Skin epidermis (tissue), 12 donors: ENCODE measurements at regions not wholly inside any gene's neighbourhood (a gene's known extent, or its start where the extent isn't known, plus 50 kb on each side); places are given as distances from the start of the nearest gene placed in this dataset.
"Not testable (repeated sequence)": the region's sequence is repeated elsewhere in the genome, so short reads cannot be mapped to it uniquely, and the experiment has no call there.

Experiments
- H3K27ac ChIP-seq, 21 experiments: fragments of 200-600 bp; sonication (generic) in 11 of 21; one replicate each; pipeline ENCODE4 v1.5.0; 2020; ENCODE audit warnings: mild to moderate bottlenecking in 3 of 21, inconsistent platforms in 2 of 21, moderate library complexity in 2 of 21
- H3K4me3 ChIP-seq, 7 experiments: fragments of 200-600 bp; sonication (generic) in 2 of 7; one replicate each; pipeline ENCODE4 v1.5.0; 2020; ENCODE audit warnings: inconsistent platforms in 2 of 7, mild to moderate bottlenecking in 2 of 7, moderate library complexity in 1 of 7

GRCh38 chr18:76055578-76055977 is 439.5 kb downstream of the ZNF516 start:
- Histone ChIP-seq H3K4me3 (no peak overlapping the region), H3K27ac (no peak overlapping the region)

GRCh38 chr18:76055025-76055424 is 440.0 kb downstream of the ZNF516 start:
- no peak overlapping the region for H3K4me3 ChIP-seq

GRCh38 chr18:76054156-76054555 is 440.9 kb downstream of the ZNF516 start:
- H3K27ac ChIP-seq = no peak overlapping the region
- no peak overlapping the region for H3K4me3 ChIP-seq

More at GRCh38 chr18:76055025-76055424, 440.0 kb downstream of the ZNF516 start:
- no peak overlapping the region for H3K27ac ChIP-seq

GRCh38 chr18:76053551-76053950 is 441.5 kb downstream of the ZNF516 start:
- H3K4me3 ChIP-seq = no peak overlapping the region
- H3K27ac ChIP-seq = no peak overlapping the region

- Histone ChIP-seq H3K4me3 (no peak overlapping the region), H3K27ac (no peak overlapping the region)
Measured at GRCh38 chr18:76052227-76052595, 442.8 kb downstream of the ZNF516 start.

- Histone ChIP-seq H3K4me3 (no peak overlapping the region), H3K27ac (no peak overlapping the region)
Measured at GRCh38 chr18:76051396-76052226, 443.4 kb downstream of the ZNF516 start.

- H3K4me3 ChIP-seq = no peak overlapping the region
- no peak overlapping the region for H3K27ac ChIP-seq
Measured at GRCh38 chr18:76046221-76046620, 448.8 kb downstream of the ZNF516 start.

- no peak overlapping the region for H3K27ac ChIP-seq
Measured at GRCh38 chr18:76042511-76042910, 452.5 kb downstream of the ZNF516 start.

GRCh38 chr18:76018210-76018609 is 476.8 kb downstream of the ZNF516 start:
- Histone ChIP-seq H3K4me3 (no peak overlapping the region), H3K27ac (no peak overlapping the region)

More at GRCh38 chr18:76042511-76042910, 452.5 kb downstream of the ZNF516 start:
- H3K4me3 ChIP-seq = no peak overlapping the region

GRCh38 chr18:76013057-76013456 is 482.0 kb downstream of the ZNF516 start:
- H3K27ac ChIP-seq = no peak overlapping the region

GRCh38 chr18:76005632-76006208 is 489.3 kb downstream of the ZNF516 start:
- Histone ChIP-seq H3K4me3 (no peak overlapping the region), H3K27ac (no peak overlapping the region)

More at GRCh38 chr18:76013057-76013456, 482.0 kb downstream of the ZNF516 start:
- H3K4me3 ChIP-seq = no peak overlapping the region

- not testable (repeated sequence) for H3K4me3 ChIP-seq, H3K27ac ChIP-seq
Measured at GRCh38 chr18:75987913-75988312, 507.1 kb downstream of the ZNF516 start.

GRCh38 chr18:75984853-75985252 is 510.2 kb downstream of the ZNF516 start:
- no peak overlapping the region for H3K27ac ChIP-seq
- H3K4me3 ChIP-seq = no peak overlapping the region

- no peak overlapping the region for H3K27ac ChIP-seq
- no peak overlapping the region for H3K4me3 ChIP-seq
Measured at GRCh38 chr18:75981102-75981501, 513.9 kb downstream of the ZNF516 start.

- no peak overlapping the region for H3K4me3 ChIP-seq
- H3K27ac ChIP-seq = peak overlapping the region in 1 of 21 experiments; percentile 34
Measured at GRCh38 chr18:75977081-75977480, 518.0 kb downstream of the ZNF516 start.

- no peak overlapping the region for H3K27ac ChIP-seq
Measured at GRCh38 chr18:75970212-75970611, 524.8 kb downstream of the ZNF516 start.

GRCh38 chr18:75966431-75966830 is 528.6 kb downstream of the ZNF516 start:
- Histone ChIP-seq H3K4me3 (no peak overlapping the region), H3K27ac (no peak overlapping the region)

More at GRCh38 chr18:75970212-75970611, 524.8 kb downstream of the ZNF516 start:
- H3K4me3 ChIP-seq = no peak overlapping the region

- Histone ChIP-seq H3K4me3 (no peak overlapping the region), H3K27ac (no peak overlapping the region)
Measured at GRCh38 chr18:75962036-75962572, 532.9 kb downstream of the ZNF516 start.

GRCh38 chr18:75960356-75960755 is 532.9 kb upstream of the SMIM21 start:
- H3K4me3 ChIP-seq, H3K27ac ChIP-seq: not testable (repeated sequence)

GRCh38 chr18:75959150-75959549 is 531.6 kb upstream of the SMIM21 start:
- no peak overlapping the region for H3K4me3 ChIP-seq
- H3K27ac ChIP-seq = no peak overlapping the region

GRCh38 chr18:75958683-75959082 is 531.2 kb upstream of the SMIM21 start:
- H3K4me3 ChIP-seq = no peak overlapping the region
- no peak overlapping the region for H3K27ac ChIP-seq
